ENCODE measurements at regions not wholly inside any gene's neighbourhood (a gene's known extent, or its start where the extent isn't known, plus 50 kb on each side); places are given as distances from the start of the nearest gene placed in this dataset.
A peak's percentile ranks its signal among the peaks of the same experiment; 100 is the strongest.

DNA sequence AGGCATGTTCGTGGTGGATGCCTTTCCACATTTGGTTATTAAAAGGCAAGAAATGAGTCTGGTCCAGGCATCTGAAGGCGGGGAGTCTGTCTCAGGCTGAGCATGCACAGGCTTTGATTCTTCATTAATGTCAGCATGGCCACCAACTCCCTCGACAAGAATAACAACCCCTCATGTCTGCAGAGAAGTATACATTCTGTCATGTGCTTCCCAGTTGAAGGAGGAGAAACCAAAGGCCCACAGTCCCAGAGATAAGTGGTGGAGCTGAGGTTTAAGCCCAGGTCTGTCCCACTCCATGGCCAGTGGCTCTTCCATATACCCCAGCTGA lies 61.6 kb upstream of the LAPTM5 start:
- TF ChIP-seq, protein P1, sequence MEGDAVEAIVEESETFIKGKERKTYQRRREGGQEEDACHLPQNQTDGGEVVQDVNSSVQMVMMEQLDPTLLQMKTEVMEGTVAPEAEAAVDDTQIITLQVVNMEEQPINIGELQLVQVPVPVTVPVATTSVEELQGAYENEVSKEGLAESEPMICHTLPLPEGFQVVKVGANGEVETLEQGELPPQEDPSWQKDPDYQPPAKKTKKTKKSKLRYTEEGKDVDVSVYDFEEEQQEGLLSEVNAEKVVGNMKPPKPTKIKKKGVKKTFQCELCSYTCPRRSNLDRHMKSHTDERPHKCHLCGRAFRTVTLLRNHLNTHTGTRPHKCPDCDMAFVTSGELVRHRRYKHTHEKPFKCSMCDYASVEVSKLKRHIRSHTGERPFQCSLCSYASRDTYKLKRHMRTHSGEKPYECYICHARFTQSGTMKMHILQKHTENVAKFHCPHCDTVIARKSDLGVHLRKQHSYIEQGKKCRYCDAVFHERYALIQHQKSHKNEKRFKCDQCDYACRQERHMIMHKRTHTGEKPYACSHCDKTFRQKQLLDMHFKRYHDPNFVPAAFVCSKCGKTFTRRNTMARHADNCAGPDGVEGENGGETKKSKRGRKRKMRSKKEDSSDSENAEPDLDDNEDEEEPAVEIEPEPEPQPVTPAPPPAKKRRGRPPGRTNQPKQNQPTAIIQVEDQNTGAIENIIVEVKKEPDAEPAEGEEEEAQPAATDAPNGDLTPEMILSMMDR (IDR thresholded peaks at IDR 0.05) = no peak
- no peak for TF ChIP-seq POLR2A (IDR thresholded peaks at IDR 0.05)
- Histone ChIP-seq H3K36me3 (replicated peaks in 1 of 2) (no peaks in the 10 kb centered on the region), H3K4me3 (no peak overlapping the region), H3K9me3 (replicated peaks in 1 of 3) (no peaks in the 10 kb centered on the region), H3K27me3 (no peaks in the 10 kb centered on the region), H3K4me1 (replicated peaks in 1 of 2) (peaks cover 19 to 32% of the 10 kb centered on the region in 2 donors), H3K27ac (no peak overlapping the region)
- WGBS, 4 donors = 43 to 84% (median 75%) methylated on average over 1 to 3 of the region's 3 CpGs
- DNase-seq = peak in 1 of 7 donors; percentile 8
- intact Hi-C loops (cut with DNase I) = no loop called here

- TF ChIP-seq, protein P1 (IDR thresholded peaks at IDR 0.05) = no peak
- no peak for TF ChIP-seq POLR2A (IDR thresholded peaks at IDR 0.05)
- H3K27me3 ChIP-seq = no peaks in the 10 kb centered on the region
- no peak overlapping the region for H3K27ac ChIP-seq
Measured at GRCh38 chr1:30818568-30819243, 61.1 kb upstream of the LAPTM5 start.

GRCh38 chr1:30817548-30817947 lies 60.0 kb upstream of the LAPTM5 start:
- Histone ChIP-seq H3K27ac (no peak overlapping the region), H3K9me3 (replicated peaks in 1 of 3) (no peaks in the 10 kb centered on the region), H3K27me3 (no peaks in the 10 kb centered on the region), H3K4me3 (no peak overlapping the region), H3K36me3 (replicated peaks in 1 of 2) (no peaks in the 10 kb centered on the region), H3K4me1 (replicated peaks in 1 of 2) (peaks cover 6 to 20% of the 10 kb centered on the region in 2 donors)
- DNase-seq = peak in 1 of 7 donors; percentile 9
- TF ChIP-seq POLR2A (IDR thresholded peaks at IDR 0.05) = no peak
- TF ChIP-seq, protein P1 (IDR thresholded peaks at IDR 0.05) = no peak
- intact Hi-C loops (cut with DNase I) = no loop called here
- WGBS, 4 donors = 59 to 94% (median 85%) methylated on average over 2 to 3 of the region's 3 CpGs

More at GRCh38 chr1:30818568-30819243, 61.1 kb upstream of the LAPTM5 start:
- peak in 1 of 7 donors; percentile 13 for DNase-seq
- H3K4me1 ChIP-seq (replicated peaks in 1 of 2) = peaks cover 16 to 29% of the 10 kb centered on the region in 2 donors
- 74 to 81% (median 78%) methylated on average over 8 to 10 of the region's 10 CpGs for WGBS, 4 donors
- no peaks in the 10 kb centered on the region for H3K9me3 ChIP-seq (replicated peaks in 1 of 3)
- H3K4me3 ChIP-seq = no peak overlapping the region
- H3K36me3 ChIP-seq (replicated peaks in 1 of 2) = no peaks in the 10 kb centered on the region
- intact Hi-C loops (cut with DNase I) = no loop called here

DNA sequence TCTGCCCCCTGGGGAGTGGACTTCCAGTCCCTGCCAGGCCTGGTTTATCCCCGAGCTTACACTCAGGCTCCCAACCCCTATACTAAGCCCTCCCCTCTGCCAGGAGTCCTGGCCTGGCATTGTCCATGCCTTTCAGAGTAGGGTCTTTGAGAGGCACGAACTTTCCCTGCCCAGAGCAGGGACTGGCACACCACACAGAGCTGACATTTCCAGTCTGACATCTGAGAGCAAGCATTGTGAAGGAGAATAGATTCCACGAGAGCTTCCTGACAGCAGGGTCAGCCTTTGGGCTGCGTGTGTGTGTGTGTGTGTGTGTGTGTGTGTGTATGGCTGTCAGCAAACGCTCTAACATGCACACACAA lies 59.5 kb upstream of the LAPTM5 start:
- TF ChIP-seq POLR2A (IDR thresholded peaks at IDR 0.05) = no peak
- TF ChIP-seq, protein P1 (IDR thresholded peaks at IDR 0.05) = no peak
- WGBS, 4 donors = 48 to 60% (median 59%) methylated on average over 4 to 5 of the region's 5 CpGs
- no peaks in the 10 kb centered on the region for H3K36me3 ChIP-seq (replicated peaks in 1 of 2)
- H3K9me3 ChIP-seq (replicated peaks in 1 of 3) = no peaks in the 10 kb centered on the region
- intact Hi-C loops (cut with DNase I) = no loop called here
- no peak overlapping the region for H3K27ac ChIP-seq
- H3K27me3 ChIP-seq = no peaks in the 10 kb centered on the region
- no peak overlapping the region for H3K4me3 ChIP-seq
- peaks cover 6 to 19% of the 10 kb centered on the region in 2 donors for H3K4me1 ChIP-seq (replicated peaks in 1 of 2)
- peak in 1 of 7 donors; percentile 11 for DNase-seq

Measured in adrenal gland (tissue), 9 donors.